Endothelial cell of umbilical vein (primary cell): ENCODE measurements at regions not wholly inside any gene's neighbourhood (a gene's known extent, or its start where the extent isn't known, plus 50 kb on each side); places are given as distances from the start of the nearest gene placed in this dataset.

Experiments used
- CTCF ChIP-seq, 2 donors: IDR thresholded peaks; 1 replicate in 1 of 2; 2 replicates in 1 of 2; pipeline ENCODE4 v1.5.1; 2011; ENCODE audit warnings: low read length in 2 of 2, mild to moderate bottlenecking in 2 of 2, moderate library complexity in 2 of 2, control low read depth in 1 of 2, inconsistent platforms in 1 of 2, low read depth in 1 of 2; ENCODE audit not compliant: insufficient read depth in 1 of 2; ENCODE audit errors: extremely low read depth in 1 of 2
- EZH2 ChIP-seq: IDR thresholded peaks from 2 replicates; pipeline ENCODE4 v1.6.1; 2012; ENCODE audit warnings: borderline replicate concordance, low read depth, mild to moderate bottlenecking, moderate library complexity, low read length, inconsistent platforms; ENCODE audit not compliant: severe bottlenecking
- FOS ChIP-seq: IDR thresholded peaks from 2 replicates; pipeline ENCODE4 v1.6.1; 2011; ENCODE audit warnings: mild to moderate bottlenecking, low read length, moderate library complexity, borderline replicate concordance; ENCODE audit not compliant: insufficient read depth
- MAX ChIP-seq: IDR thresholded peaks from 2 replicates; pipeline ENCODE4 v1.6.1; 2011; ENCODE audit not compliant: insufficient read depth, insufficient read length
- POLR2A ChIP-seq: IDR thresholded peaks from 2 replicates; pipeline ENCODE4 v1.6.1; 2012; ENCODE audit warnings: low read depth, mild to moderate bottlenecking, control low read depth, low read length

GRCh38 chr2:62309081-62309464 is 113.2 kb downstream of the B3GNT2 start:
- TF ChIP-seq CTCF (IDR thresholded peaks at IDR 0.05; ENCODE audit: extremely low read depth in 1 of 2, insufficient read depth in 1 of 2, low read depth in 1 of 2, low read length in 2 of 2) (no peak), EZH2 (no peak), FOS (no peak), POLR2A (no peak), MAX (no peak)
